ENCODE measurements at regions not wholly inside any gene's neighbourhood (a gene's known extent, or its start where the extent isn't known, plus 50 kb on each side); places are given as distances from the start of the nearest gene placed in this dataset.

DNA sequence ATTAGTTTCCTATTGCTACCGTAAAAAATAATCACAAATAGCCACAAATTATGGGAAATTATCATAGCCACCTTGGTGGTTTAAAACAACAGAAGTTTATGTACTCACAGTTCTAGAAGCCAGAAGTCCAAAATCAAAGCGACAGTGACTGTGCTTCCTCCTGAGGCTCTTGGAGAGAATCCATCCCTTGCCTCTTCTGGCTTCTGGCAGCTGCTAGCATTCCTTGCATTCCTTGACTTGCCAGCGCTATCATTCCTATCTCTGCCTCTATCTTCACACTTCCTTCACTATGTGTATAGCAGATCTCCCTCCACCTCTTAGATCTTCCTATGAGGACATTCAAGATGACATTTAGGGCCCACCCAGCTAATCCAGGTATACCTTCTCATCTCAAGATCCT, 180.1 kb upstream of the USP25 start:
- ChIA-PET CTCF (no interaction called here), POLR2A (no interaction called here)

DNA sequence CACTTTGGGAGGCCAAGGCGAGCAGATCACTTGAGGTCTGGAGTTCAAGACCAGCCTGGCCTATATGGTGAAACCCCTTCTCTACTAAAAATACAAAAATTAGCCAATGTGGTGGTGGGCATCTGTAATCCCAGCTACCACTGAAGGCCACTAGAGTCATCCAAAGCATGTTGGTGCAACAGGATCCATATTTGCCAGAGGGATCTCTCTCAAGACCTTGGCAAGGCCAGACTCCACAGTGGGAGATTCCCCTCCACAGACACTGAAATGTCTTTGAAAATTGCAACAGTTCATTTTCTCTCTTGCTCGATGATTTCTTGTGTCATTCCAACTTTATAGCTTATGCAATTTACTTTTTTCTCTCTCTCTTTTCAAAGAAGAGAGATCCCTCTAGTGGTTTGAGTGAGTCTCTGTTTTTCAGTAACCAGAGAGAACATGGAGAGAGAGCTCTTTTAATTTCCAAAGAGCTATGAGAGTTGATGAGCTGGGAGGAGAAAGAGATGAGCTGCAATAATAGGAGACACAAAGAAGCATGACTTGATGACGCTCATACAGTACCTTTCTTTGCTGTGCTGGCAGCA, 176.8 kb upstream of the USP25 start:
- CTCF ChIA-PET, result interaction anchor here (0.8 kb wide), 1 partner anchor 9 kb away, joined by 3 read pairs; no protein-coding TSS in a partner anchor

DNA sequence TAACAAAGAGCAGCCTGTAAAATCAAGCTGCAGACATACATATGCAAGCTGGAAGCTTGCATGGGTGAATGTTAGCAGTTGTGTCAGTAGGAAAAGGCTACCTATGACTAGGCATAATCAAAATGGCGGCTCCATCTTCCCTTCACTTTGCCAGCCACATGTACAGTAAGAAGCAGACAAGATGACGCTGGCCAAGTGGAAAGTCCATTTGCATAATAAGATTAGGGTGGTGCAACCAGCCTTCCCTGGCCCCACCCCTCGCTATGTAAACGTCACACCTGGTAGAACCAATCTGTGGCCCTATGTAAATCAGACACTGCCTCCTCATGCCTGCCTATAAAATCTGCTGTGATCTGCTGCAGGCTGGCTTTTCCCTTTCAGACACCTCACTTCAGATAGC, 171.9 kb upstream of the USP25 start:
- CTCF ChIA-PET, result no interaction called here
- POLR2A ChIA-PET, result no interaction called here

More for the DNA sequence above, 176.8 kb upstream of the USP25 start:
- POLR2A ChIA-PET, result no interaction called here

DNA sequence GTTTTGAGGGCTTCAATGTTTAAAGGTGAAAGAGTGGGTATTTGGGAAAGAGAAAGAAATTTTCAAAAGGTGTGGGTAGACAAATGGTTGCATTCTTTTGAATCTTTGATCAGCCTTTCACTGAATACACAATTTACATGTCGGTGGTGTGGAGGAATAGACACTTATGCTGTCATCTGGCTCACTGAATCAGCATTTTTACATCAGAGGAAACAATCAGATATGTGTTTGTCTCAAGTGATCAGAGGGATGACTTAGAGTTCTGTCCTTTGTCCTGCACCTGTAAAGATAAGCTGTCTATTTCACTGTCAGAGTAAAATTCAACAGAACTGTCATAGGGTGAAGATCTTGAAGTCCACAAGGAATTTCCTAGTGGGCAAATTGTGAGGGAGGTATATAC, 170.9 kb upstream of the USP25 start:
- POLR2A ChIA-PET, result no interaction called here
- CTCF ChIA-PET, result no interaction called here

DNA sequence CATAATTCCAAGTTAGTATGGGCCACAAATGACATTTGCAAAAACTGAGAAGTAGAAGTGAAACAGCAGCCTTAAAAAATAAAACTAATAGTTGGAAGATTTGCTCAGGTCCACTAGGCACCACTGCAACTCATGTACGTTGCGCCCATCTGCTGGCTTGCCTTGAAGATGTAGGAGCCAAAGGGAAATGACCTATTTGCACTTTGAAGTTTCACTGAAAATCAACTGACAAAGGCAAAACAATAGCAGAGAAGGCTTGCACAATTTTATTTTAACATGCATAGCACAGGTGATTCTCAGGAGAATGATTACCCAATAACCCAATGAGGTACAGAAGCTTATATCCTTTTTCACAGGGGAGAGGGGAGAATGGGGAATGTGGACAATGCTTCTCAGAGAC, 170.1 kb upstream of the USP25 start:
- POLR2A ChIA-PET, result no interaction called here

DNA sequence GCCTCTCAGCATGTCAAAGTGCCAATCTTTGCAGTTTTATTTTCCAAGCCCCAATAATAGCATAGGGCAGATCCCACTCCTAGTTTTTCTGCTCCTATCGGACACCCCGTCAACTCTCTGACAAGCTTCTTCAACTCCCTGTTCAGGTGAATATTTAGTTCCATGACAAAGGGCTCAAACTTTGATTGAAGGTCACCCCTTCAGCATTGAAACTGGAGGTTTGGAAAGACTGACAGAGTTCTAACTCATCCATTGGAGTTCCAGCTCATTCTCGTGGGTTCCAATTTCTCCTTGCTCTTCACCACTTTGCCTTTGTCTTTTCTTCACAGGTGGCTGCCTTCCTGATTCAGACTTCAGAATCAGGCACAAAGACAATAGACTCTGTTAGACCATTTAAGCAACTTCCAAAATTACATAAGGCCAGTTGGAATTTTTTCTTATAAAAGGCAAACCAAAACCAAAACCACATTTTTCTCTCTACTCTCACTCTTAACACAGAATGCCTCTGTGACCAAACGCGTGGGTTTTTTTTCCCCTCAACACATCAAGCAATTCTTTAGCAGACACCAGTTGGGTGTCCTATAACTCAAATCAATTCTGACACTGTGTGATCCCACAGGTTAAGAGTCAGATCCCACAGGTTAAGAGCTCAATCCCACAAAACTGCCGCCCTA, 169.3 kb upstream of the USP25 start:
- ChIA-PET POLR2A (no interaction called here), CTCF (no interaction called here)

More for the DNA sequence above, 170.1 kb upstream of the USP25 start:
- CTCF ChIA-PET, result no interaction called here

DNA sequence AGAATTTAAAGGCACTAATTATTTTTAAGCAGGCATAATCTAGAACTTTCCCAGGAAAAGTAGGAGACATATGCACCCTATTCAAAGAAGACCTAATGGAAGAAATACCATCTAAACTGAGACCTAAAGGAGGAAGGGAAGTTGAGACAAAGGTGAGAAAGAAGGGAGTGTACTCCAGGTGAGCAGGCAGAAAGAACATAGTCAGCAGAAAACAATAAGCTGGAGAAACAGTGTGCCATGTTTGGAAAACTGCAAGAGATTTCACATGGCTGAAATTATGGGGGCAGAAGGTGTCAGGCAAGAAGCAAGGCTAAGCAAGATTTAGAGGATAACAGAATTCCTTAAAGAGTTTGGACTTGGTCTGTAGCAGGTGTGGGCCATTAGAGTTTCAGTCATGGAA, 167.0 kb upstream of the USP25 start:
- ChIA-PET POLR2A (no interaction called here), CTCF (no interaction called here)

DNA sequence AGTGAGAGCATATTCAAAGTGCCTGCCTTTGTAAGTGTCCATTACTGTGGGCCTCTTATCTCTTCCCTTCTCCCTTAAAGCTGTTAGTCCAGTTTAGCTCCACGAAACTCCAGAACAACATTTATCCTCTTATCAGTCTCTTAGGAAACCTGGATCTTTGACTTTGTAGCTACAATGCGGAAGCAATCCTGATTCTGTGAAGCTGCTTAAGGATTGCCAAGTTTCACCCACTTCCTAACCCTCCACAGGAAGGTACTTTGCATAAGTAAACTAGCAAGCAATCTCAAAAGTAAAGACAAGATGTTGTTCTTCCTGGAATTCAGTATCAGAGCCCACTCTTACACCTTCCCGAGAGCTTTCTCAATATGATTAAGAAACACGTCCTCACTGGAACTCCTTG, 164.9 kb upstream of the USP25 start:
- ChIA-PET POLR2A (no interaction called here), CTCF (no interaction called here)

DNA sequence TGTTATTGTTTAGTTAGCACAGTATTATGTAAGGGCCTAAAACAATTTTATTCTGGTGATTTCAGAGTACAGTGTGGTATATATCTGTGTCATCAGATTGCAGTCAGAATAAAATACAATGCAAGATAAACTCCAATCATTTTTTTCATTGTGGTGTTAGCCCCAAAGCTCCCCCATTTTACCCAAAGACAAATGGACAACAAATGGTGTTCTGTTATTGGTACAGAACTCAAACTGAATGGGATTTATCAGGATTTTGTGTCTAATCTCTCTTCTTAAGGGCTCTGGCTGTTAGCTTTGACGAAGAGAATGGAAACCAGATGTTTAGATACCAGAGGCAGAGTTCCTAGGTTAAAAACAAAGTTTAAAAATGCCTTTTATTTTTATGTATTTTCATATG, 163.1 kb upstream of the USP25 start:
- ChIA-PET POLR2A (no interaction called here), CTCF (no interaction called here)

DNA sequence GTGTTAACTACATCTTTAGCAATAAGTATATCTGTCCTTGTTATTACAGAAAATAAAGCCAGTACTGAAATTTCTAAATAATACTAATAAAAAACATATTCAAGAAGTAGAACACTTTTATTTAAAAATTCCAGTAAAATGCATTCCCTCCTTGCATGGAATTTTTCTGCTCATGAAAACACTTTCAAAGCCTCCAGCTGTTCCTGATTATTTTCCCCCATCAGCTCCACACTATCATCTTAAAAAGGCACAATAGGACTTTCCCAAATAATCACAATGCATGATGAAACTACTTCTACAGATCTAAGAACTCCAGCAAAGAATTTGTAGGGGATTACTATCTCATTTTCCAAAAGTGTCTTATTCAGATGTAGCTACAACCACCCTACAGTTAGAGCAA, 162.6 kb upstream of the USP25 start:
- POLR2A ChIA-PET, result no interaction called here
- CTCF ChIA-PET, result no interaction called here

DNA sequence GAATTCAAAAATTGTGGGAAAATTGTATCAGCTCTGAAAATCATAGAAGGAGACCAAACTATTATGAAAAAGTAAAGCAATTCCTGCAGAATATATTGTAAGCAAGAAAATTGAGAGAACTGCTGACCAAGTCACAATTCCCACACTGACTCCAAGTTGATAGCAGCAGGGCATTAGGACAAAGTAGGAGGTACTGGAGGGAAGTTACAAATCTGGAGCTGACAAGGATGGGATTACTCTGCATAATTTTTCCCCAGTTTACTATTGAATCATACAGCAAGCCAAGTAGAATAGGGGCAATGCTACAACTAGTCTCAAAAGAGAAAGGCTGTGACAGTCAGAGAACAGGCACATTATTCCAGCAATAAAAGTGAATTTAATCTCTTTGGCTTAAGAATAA, 161.3 kb upstream of the USP25 start:
- ChIA-PET POLR2A (no interaction called here), CTCF (no interaction called here)

DNA sequence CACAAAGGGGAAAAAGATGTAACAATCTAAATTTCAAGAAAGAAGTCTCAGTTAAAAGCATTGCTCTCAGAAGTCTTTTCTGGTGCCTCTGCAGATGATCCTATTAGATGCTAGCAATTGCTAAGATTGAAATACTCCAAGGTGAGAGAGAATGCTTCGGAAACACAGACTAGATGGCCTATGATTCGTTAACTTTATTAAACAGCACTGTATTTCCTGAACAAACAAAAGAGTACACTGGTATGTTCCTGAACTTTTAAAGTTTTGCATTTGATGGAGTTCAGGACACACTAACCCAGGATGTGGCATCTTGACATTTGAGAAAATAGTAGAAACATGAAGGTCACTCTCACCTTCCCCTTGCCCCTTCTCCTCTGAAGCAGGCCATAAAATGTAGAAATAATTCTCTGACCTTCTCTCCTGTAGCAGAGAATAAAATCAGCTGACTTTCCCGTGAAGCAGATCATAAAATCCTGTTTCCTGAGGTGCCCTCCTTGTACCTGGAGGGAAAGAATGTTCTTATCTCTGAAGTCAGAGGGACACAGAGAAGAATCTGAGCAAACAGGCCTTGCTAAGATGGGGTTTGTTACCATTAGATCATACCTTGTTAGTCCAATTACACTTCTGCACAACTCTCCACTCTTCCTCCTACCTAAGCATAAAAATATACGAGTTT, 142.9 kb upstream of the USP25 start:
- CTCF ChIA-PET, result no interaction called here
- POLR2A ChIA-PET, result no interaction called here

DNA sequence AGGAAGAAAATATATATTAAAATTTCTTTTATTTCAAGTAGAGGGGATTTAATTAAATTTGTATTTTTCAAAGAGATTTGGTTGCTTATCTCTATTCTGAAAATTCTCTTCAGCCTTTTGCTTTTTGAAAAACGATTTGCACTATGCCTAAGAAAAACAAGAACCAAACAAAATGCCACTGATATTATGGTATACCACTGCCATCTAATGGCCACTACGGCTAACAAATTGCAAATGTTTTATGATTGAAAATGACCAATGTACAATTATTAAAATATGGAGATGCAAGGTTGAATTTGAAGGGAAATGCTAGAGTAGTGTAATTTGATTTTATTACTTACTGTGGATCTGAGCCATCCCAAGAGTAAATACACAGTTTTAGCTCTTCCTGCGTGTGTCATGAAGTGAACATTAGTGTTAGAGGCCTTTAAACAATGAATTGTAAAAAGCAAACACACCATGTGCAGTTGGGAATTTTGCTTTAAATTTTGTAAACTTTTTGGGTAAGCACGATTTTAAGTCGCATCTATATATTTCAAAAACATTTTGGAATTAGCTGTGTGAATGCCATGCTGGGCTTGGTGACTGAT, 137.4 kb upstream of the USP25 start:
- POLR2A ChIA-PET, result no interaction called here
- CTCF ChIA-PET, result interaction anchor here (0.8 kb wide), 1 partner anchor 26 kb away, joined by 3 read pairs; no protein-coding TSS in a partner anchor

DNA sequence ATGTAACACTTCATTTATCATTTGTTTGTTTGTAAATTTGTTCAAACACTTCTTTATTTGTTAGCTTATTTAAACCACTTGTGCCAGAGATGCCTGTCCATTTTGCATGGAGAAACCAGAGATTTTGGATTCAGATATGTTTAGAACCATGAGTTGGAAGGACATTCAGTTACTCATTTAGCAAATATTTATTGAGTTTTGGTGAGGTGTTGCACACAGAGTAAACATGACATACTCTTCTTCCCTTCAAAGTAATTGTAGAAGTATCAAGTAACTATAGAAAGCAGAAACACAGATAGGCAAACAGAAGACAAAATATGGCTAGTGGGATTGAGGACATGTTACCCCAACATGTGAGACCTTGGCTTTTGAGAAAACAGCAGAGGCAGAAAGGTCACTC, 136.8 kb upstream of the USP25 start:
- CTCF ChIA-PET, result no interaction called here
- POLR2A ChIA-PET, result no interaction called here

DNA sequence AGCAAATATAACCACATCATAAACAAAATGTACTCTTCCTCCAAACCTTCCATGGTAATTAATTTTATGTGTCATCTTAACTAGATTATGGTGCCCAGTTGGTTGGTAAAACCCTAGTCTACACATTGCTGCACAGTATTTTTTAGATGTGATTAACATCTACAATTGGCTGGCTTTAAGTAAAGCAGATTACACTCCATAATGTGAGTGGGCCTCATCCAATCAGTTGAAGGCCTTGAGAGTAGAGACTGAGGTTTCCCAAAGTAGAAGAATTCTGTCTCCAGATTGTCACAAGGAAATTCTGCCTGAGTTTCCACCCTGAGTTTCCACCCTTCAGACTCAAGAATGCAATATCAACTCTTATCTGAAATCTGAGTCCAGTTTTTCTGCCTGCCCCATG, 128.4 kb upstream of the USP25 start:
- POLR2A ChIA-PET, result no interaction called here
- CTCF ChIA-PET, result no interaction called here

DNA sequence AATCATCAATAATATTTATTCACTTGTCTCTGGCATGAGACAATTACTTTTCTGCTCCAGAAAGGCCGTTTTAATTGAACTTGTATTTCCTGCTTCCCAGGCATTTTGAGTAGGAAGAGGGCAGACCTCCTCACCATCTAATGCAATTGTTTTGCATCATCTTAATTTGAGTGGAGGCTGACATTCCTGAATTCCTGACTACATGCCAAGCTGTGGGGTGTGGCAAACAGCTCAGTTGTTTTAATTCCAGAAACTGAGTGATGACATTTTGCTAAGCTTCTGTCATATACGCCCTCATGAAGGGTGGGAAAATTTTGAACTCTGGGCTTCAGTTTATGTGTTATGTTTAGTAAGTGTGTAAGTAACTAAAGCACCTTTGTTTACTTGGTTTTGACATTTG, 125.4 kb upstream of the USP25 start:
- POLR2A ChIA-PET, result no interaction called here

DNA sequence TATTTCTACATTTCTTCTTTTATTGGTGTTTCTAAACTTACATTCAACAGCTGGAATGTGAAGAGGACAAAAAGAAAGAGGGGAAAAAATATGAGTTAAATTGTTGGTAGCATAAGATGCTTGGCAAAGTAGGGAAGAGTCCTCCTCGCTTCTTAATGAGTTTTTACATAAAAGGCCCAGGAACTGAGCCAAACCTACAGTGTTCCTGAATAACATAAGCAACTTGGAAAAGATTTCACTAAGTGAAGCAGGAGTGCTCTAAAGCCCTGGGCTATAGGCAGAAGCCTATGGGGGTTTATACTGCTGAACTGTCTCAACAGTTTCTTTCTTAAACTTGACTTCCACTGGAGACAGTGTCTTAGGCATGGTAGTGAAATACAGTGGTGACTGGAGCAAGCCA, 115.0 kb upstream of the USP25 start:
- ChIA-PET CTCF (no interaction called here), POLR2A (no interaction called here)

More for the DNA sequence above, 125.4 kb upstream of the USP25 start:
- CTCF ChIA-PET, result no interaction called here

DNA sequence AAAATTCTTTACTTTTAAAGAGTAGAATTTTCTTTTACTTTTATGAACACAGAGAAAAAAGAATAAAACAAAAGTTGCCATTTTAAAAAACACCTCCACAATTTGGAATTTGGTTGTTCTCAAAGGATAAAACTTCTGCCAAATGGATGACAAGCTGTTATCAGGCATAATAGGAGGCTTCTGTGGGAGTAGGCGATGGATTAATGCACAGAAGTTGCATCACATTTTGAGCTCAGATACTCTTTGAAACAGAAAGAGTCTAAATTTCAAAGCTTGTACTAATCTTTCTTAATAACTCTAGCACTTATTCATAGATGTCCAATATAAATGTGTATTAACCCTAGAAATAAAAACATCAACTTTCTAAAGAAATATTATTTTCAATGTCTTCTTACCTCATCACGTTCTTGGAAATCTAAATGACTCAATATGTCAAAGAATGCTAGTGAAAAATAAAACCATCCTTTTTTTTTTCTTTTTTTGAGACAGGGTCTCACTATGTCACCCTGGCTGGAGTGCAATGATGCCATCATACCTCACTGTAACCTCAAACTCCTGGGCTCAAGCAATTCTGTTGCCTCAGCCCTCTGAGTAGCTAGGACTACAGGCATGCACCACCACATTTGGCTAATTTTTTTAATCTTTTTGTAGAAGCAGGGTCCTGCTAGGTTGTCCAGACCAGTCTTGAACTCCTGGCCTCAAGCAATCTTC, 112.8 kb upstream of the USP25 start:
- ChIA-PET CTCF (no interaction called here), POLR2A (no interaction called here)

DNA sequence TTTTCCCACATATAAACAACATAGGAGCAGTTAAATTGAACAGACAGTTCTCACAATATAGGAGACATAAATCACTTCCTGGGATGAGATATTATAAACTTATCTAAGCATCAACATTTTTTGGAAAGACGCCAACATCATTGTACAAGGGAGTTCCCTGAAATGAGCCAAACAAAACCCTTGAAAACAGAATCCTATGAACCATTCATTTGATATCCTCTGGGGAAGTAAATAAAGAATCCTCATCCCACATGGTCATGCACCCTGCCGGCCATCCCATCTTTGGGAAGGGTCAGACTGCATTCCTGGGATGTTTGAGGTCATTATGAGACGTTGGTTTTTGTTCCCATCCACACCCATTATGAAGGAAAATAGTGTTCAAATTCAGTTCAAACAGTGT, 111.8 kb upstream of the USP25 start:
- POLR2A ChIA-PET, result no interaction called here
- CTCF ChIA-PET, result interaction anchor here (1.0 kb wide), 1 partner anchor 26 kb away, joined by 3 read pairs; no protein-coding TSS in a partner anchor

DNA sequence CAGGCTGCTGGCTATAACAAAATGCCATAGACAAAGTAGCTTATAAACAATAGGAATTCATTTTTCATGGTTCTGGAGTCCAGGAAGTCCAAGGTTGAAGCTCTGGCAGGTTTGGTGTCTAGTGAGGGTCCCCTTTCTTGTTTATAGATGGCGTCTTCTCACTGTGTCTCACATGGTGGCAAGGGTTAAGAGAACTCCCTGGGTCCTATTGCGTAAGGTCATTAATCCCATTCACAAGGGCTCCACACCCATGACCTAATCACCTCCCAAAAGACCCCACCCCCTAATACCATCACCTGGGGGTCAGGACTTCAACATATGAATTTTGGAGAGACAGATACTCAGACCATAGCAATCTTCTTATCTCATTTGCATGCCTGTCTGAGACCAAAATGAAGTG, 108.9 kb upstream of the USP25 start:
- CTCF ChIA-PET, result no interaction called here
- POLR2A ChIA-PET, result no interaction called here

DNA sequence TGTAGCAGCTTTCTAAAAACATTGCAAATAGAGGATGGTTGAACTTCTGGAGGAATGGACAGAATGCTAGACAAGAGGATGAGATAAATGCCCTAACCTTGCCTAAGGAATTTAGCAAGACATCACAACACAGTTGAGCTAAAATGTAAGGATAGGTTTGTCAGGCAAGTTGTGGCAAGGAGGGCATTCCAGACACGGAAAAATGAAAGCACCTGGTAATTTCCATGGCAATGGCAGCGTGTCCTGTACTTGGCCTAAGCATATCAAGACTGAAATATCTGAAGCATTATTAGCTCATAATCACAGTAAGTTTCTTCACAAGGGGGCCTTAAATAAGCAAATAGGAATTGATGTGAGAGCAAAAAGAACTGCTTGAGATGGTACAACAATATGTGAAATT, 105.1 kb upstream of the USP25 start:
- CTCF ChIA-PET, result interaction anchor here (0.6 kb wide), 1 partner anchor 1762 kb away, joined by 3 read pairs; no protein-coding TSS in a partner anchor
- POLR2A ChIA-PET, result no interaction called here

Measured in activated CD8-positive, alpha-beta memory T cell treated with anti-CD3 and anti-CD28 coated beads for 36 hours (primary cell).